ENCODE measurements at regions not wholly inside any gene's neighbourhood (a gene's known extent, or its start where the extent isn't known, plus 50 kb on each side); places are given as distances from the start of the nearest gene placed in this dataset.

GRCh38 chr6:11425876-11426275 lies 111.7 kb upstream of the TMEM170B start:
- DNase-seq = no peak

GRCh38 chr6:11425431-11425871 lies 112.1 kb upstream of the TMEM170B start:
- DNase-seq = peak; percentile 33

DNA sequence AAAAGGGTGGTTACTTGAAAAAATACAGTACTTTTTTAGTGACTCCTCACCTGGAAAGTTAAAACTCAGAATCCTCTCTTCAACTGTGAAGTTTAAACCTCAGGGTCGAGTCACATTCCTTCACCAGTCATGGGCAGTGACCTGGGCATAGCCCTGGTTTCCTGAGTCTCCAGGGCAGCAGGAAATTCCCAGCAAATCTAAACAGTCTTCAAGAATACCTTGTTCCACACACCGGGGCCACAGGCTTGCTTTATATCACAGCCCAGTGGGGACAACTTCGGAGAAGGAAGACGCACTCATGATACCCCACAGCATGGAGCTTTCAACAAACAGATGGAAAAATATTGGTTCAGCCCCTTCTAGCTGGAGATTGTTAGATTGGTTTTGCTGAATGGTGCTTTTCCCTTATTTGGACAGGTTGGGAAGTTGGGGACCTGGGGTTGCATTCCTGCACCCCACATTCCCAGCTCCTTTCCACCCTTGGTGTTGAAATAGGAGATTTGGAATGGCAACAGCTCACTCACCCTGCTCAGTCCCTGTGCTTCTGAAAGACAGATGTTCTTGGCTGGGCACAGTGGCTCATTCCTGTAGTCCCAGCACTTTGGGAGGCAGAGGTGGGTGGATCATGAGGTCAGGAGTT lies 113.0 kb upstream of the TMEM170B start:
- no peak for DNase-seq

GRCh38 chr6:11423667-11424066 lies 113.9 kb upstream of the TMEM170B start:
- no peak for DNase-seq

- DNase-seq = peak; percentile 52
Observed at GRCh38 chr6:11423072-11423471, 114.5 kb upstream of the TMEM170B start.

DNA sequence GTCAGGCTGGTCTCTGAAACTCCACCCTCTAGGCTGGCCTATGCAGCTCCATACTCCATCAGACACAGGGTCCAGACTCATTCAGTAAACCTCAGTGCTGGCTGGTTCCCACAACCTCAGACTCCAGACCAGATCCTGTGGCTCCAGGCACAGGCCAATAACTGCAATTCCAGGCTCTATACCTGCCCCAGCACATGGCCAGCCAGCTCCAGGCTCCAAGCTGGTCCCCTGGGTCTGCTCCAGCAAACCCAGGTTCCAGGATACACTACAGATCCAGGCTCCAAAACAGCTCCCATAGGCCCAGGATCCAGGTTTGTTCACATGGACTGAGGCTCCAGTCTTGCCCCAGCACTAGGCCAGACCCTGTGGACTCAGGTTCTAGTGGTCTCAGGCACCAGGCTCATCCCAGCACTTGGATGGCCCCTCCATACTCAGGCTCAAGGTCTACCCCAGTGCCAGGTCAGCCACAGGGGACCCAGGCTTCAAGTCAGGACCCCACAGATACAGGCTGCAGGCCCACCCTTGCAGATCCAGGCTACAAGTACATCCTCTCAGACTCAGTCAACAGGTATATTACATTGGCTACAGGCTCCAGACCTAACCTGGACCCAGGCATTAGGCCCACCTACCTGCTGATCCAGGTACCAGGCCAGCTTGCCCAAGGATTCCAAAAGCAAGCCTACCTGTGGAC lies 117.6 kb upstream of the TMEM170B start:
- DNase-seq = no peak

- DNase-seq = no peak
Observed at GRCh38 chr6:11418290-11418905, 119.2 kb upstream of the TMEM170B start.

DNA sequence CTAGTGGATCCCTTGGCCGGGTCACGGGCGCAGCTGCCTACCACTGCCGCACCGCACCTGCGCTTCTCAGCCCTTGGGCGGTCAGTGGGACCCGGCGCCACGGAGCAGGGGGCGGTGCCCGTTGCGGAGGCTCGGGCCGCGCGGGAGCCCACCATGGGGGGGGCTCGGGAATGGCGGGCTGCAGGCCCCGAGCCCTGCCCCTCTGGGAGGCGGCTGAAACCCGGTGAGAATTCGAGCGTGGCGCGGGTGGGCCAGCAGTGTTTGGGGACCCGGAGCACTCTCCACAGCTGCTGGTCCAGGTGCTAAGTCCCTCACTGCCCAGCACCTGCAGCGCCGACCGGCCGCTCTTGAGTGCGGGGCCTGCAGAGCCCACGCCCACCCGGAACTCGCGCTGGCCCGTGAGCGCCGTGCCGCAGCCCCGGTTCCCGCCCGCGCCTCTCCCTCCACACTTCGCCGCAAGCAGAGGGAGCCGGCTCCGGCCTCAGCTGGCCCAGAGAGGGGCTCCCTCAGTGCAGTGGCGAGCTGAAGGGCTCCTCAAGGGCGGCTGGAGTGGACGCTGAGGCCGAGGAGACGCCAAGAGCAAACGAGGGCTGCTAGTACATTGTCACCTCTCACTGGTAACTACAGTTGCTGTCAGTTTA lies 120.5 kb upstream of the TMEM170B start:
- no peak for DNase-seq

DNA sequence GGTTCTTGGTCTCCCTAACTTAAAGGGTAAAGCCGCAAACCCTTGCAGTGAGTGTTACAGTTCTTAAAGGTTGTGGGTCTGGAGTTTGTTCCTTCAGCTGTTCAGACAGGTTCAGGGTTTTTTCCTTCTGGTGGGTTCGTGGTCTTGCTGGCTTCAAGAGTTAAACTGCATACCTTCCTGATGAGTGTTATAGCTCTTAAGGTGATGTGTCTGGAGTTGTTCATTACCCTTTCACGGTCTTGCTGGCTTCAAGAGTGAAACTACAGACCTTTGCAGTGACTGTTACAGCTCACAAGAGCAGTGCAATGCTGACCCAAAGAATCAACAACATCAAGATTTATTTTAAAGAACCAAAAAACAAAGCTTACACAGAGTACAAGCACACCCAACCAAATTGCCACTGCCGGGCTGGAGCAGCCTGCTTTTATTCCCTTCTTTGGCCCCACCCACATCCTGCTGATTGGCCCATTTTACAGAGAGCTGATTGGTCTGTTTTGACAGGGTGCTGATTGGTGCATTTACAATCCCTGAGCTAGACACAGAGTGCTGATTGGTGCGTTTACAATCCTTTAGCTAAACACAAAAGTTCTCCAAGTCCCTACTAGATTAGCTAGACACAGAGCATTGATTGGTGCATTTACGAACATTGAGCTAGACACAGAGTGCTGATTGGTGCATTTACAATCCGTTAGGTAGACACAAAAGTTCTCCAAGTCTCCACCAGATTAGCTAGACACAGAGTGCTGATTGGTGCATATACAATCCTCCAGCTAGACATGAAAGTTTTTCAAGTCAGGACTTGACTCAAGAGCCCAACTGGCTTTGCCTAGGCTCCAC lies 121.2 kb upstream of the TMEM170B start:
- DNase-seq = peak; percentile 71

- no peak for DNase-seq
Observed at GRCh38 chr6:11415557-11415956, 122.0 kb upstream of the TMEM170B start.

- peak; percentile 23 for DNase-seq
Observed at GRCh38 chr6:11414176-11414963, 123.2 kb upstream of the TMEM170B start.

- DNase-seq = peak; percentile 71
Observed at GRCh38 chr6:11413728-11414127, 123.8 kb upstream of the TMEM170B start.

DNA sequence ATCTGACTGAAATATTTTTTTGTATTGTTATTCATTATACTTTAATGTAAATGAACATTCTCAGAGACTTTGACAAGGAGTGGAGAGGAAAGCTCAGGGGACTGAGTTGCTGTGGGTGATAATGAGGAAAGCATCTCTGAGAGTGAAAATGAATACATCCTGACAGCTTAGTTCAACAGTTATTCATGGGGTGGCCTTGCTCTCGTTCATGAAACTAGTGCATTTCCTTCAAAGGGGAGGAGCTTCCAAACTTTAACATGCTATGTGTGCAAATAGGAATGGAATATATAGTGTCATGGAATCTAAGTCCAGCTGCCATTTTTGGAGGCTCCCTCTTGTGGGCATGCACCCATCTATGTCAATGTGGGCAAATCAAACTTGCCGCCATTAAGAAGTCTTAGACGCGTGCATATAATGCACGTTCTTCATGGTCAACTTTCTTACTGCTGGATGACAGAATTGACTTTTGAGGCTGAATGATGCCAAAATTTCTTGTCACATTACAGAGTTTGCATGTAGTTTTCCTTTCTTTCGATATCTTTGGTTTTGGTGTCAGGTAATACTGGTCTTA lies 124.3 kb upstream of the TMEM170B start:
- peak; percentile 16 for DNase-seq

- no peak for DNase-seq
Observed at GRCh38 chr6:11412616-11413015, 124.9 kb upstream of the TMEM170B start.

DNA sequence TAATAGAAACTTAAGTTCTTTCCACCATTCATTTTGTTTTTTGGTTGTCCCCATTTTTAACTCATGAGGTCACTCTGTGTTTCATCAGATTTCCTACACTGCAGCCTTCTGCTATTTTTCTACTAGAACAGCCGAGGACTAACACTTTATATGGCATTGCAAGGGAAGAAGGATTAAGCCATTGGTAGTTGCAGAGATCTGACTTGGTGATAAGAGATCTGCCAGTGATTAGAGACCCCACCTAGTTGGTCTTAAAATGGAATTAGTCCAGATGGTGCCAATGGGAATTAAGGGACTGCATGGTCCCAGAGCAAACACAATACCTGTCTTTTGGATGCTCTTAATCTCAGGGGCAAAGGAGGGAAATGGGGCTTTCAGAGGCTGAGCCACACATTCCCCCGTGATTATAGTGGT lies 125.5 kb upstream of the TMEM170B start:
- peak; percentile 87 for DNase-seq

DNA sequence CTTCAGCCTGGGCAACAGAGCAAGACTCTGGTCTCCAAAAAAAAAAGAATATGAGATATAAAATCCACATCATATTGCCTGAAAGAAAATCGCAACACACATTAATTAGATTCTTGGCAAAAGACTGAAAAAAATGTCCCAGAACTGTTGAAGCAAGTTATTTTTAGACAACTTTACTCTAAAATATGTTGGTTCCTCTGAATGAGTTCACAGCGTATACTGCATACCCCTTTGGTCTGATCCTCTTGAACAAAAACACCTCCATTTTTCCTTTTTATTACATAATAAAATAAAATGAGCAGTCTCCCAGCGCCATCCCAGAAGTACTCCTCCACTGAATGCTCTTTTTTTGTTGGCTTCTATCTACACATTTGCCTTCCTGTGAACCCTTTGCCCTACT lies 126.0 kb upstream of the TMEM170B start:
- no peak for DNase-seq

DNA sequence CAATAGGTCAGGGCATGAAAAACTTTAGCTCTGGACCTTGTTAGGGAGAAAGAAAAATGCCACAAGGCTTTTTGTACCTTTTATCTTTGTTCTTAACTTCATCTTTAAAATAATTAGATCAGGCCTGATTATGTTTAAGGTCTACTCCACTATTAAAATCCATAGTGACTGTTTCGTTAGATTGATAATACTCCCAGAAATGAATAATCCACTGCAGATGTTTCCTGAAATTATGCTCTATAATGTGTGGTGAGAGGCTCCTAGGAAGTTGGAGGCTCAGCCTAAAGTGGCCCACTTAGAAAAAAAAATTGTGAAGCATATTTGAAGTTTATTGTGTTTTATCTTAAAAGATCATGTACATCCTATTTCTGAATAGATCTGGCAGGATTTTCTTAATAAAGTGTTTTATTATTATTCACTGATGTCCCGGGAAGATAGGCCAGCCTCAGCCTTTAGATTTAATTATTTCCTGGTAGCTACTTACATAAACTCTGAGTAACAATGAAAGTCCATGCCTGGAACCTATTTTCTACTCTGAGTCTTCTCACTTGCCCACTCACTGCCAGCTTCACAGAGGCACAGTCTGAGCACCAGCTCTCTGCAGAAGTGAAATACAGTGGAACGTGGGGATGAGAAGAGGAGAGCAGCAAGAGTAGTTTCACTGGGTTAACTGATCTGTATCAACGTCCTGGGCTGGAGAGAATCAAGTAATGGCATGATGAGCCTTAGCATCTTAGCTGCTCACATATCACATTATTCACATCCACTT lies 126.8 kb upstream of the TMEM170B start:
- peak; percentile 21 for DNase-seq

- DNase-seq = no peak
Observed at GRCh38 chr6:11409371-11409770, 128.2 kb upstream of the TMEM170B start.

- no peak for DNase-seq
Observed at GRCh38 chr6:11407414-11407813, 130.1 kb upstream of the TMEM170B start.

GRCh38 chr6:11404838-11405237 lies 132.7 kb upstream of the TMEM170B start:
- no peak for DNase-seq

- DNase-seq = no peak
Observed at GRCh38 chr6:11404081-11404480, 133.5 kb upstream of the TMEM170B start.

Measured in fibroblast of skin of right biceps (primary cell).